Endothelial cell of umbilical vein (primary cell): ENCODE measurements at regions not wholly inside any gene's neighbourhood (a gene's known extent, or its start where the extent isn't known, plus 50 kb on each side); places are given as distances from the start of the nearest gene placed in this dataset.

Experiments used
- CTCF ChIP-seq, 2 donors: IDR thresholded peaks; 1 replicate in 1 of 2; 2 replicates in 1 of 2; pipeline ENCODE4 v1.5.1; 2011; ENCODE audit warnings: low read length in 2 of 2, mild to moderate bottlenecking in 2 of 2, moderate library complexity in 2 of 2, control low read depth in 1 of 2, inconsistent platforms in 1 of 2, low read depth in 1 of 2; ENCODE audit not compliant: insufficient read depth in 1 of 2; ENCODE audit errors: extremely low read depth in 1 of 2
- EZH2 ChIP-seq: IDR thresholded peaks from 2 replicates; pipeline ENCODE4 v1.6.1; 2012; ENCODE audit warnings: borderline replicate concordance, low read depth, mild to moderate bottlenecking, moderate library complexity, low read length, inconsistent platforms; ENCODE audit not compliant: severe bottlenecking
- FOS ChIP-seq: IDR thresholded peaks from 2 replicates; pipeline ENCODE4 v1.6.1; 2011; ENCODE audit warnings: mild to moderate bottlenecking, low read length, moderate library complexity, borderline replicate concordance; ENCODE audit not compliant: insufficient read depth
- GATA2 ChIP-seq: IDR thresholded peaks from 2 replicates; pipeline ENCODE4 v1.7.0; 2011; ENCODE audit warnings: low read depth, mild to moderate bottlenecking, moderate library complexity, mixed read lengths, low read length; ENCODE audit not compliant: insufficient read length, insufficient read depth
- JUN ChIP-seq: IDR thresholded peaks from 2 replicates; pipeline ENCODE4 v1.6.1; 2011; ENCODE audit warnings: borderline replicate concordance, low read depth; ENCODE audit not compliant: insufficient read length, insufficient read depth
- POLR2A ChIP-seq: IDR thresholded peaks from 2 replicates; pipeline ENCODE4 v1.6.1; 2012; ENCODE audit warnings: low read depth, mild to moderate bottlenecking, control low read depth, low read length
- POLR2AphosphoS5 ChIP-seq: IDR thresholded peaks from 2 replicates; pipeline ENCODE4 v1.6.1; 2012; ENCODE audit warnings: low read depth, mild to moderate bottlenecking, control low read depth, low read length, moderate library complexity; ENCODE audit not compliant: insufficient read depth

- TF ChIP-seq POLR2AphosphoS5 = no peak
- no peak for TF ChIP-seq CTCF (IDR thresholded peaks at IDR 0.05; ENCODE audit: extremely low read depth in 1 of 2, insufficient read depth in 1 of 2, low read depth in 1 of 2, low read length in 2 of 2)
- no peak for TF ChIP-seq POLR2A
- TF ChIP-seq JUN = no peak
- no peak for TF ChIP-seq EZH2
- no peak for TF ChIP-seq GATA2
- TF ChIP-seq FOS = no peak
Measured at GRCh38 chr3:146325170-146325569, 74.3 kb upstream of the PLSCR4 start.
